HCT116 (cell line): ENCODE measurements at regions not wholly inside any gene's neighbourhood (a gene's known extent, or its start where the extent isn't known, plus 50 kb on each side); places are given as distances from the start of the nearest gene placed in this dataset.

Source experiments
- ATAC-seq: fragments of 200-7000 bp; cut with Tn5 transposase; 2 replicates; pipeline ENCODE4 v1.9.1; 2020; ENCODE audit warnings: mild to moderate bottlenecking, moderate library complexity
- BruUV-seq: library from RNA; stranded (reverse); fragments of 400-500 nt; replicated peaks from 2 replicates; lab custom pipeline; 2021; lab: Mats Ljungman, UMichigan
- CTCF ChIA-PET: fragments of 300-600 bp; sonication (Branson Sonifier 250); formaldehyde crosslinking; loops from one replicate; lab custom pipeline; 2021; ENCODE audit warnings: antibody characterized with exemption; lab: Charles Lee
- POLR2A ChIA-PET: fragments of 300-600, 350-600 bp; sonication (Branson Sonifier 250); formaldehyde crosslinking; loops from one replicate; lab custom pipeline; 2021; ENCODE audit warnings: antibody characterized with exemption; lab: Charles Lee
- RAD21 ChIA-PET, 2 experiments: fragments of 300-600 bp; sonication (Branson Sonifier 250); formaldehyde crosslinking; loops; one replicate each; lab custom pipeline; 2023; ENCODE audit warnings: low total read pairs in 2 of 2; ENCODE audit not compliant: uncharacterized antibody in 2 of 2, unreplicated experiment in 2 of 2, low non-redundant PET in 1 of 2; lab: Charles Lee
- DNase-seq: peaks from one replicate; pipeline ENCODE4 v3.0.0-alpha.2; 2010; ENCODE audit warnings: low read depth, low spot score
- H2AFZ ChIP-seq: fragments of 200-600 bp; shearing (Covaris generic), sonication (generic); 2 replicates; pipeline ENCODE4 v1.6.1; 2017; ENCODE audit warnings: low read depth, mixed run types, mixed read lengths, antibody characterized with exemption, low read length; ENCODE audit not compliant: poor library complexity, severe bottlenecking
- H3K27ac ChIP-seq: 2 replicates; pipeline ENCODE4 v1.5.1; 2012; ENCODE audit warnings: low read depth, low read length
- H3K27me3 ChIP-seq: fragments of 200-600 bp; sonication (generic); 2 replicates; pipeline ENCODE4 v1.6.1; 2016; ENCODE audit warnings: mixed run types, low read length, mixed read lengths; ENCODE audit not compliant: insufficient read depth
- H3K36me3 ChIP-seq, 2 experiments: fragments of 200-500 bp in 1 of 2; fragments of 200-600 bp in 1 of 2; sonication (Bioruptor generic) in 1 of 2; sonication (generic) in 1 of 2; 2 replicates each; pipeline versions ENCODE4 v1.5.1 to v1.6.1; 2014 to 2016; ENCODE audit warnings: low read length in 2 of 2, inconsistent platforms in 1 of 2, mixed read lengths in 1 of 2, mixed run types in 1 of 2; ENCODE audit not compliant: insufficient read depth in 2 of 2, control insufficient read depth in 1 of 2
- H3K4me1 ChIP-seq, 2 experiments: fragments of 200-600 bp in 1 of 2; sonication (generic) in 1 of 2; 2 replicates each; pipeline versions ENCODE4 v1.5.1 to v1.6.1; 2012 to 2017; ENCODE audit warnings: low read length in 2 of 2, inconsistent platforms in 1 of 2, mild to moderate bottlenecking in 1 of 2, mixed read lengths in 1 of 2, mixed run types in 1 of 2, moderate library complexity in 1 of 2; ENCODE audit not compliant: insufficient read depth in 2 of 2, control insufficient read depth in 1 of 2
- H3K4me2 ChIP-seq: fragments of 200-600 bp; sonication (generic); 2 replicates; pipeline ENCODE4 v1.6.1; 2017; ENCODE audit warnings: mixed run types, low read length, mixed read lengths
- H3K4me3 ChIP-seq, 2 experiments: fragments of 200-600 bp in 1 of 2; sonication (generic) in 1 of 2; replicated peaks in 1 of 2; 2 replicates each; pipeline ENCODE4 v1.5.1; 2011 to 2016; ENCODE audit warnings: low read length in 2 of 2, control low read depth in 1 of 2, low read depth in 1 of 2, mild to moderate bottlenecking in 1 of 2, mixed read lengths in 1 of 2, mixed run types in 1 of 2
- H3K79me2 ChIP-seq: fragments of 200-600 bp; sonication (generic); 2 replicates; pipeline ENCODE4 v1.6.1; 2017; ENCODE audit warnings: mild to moderate bottlenecking, mixed run types, low read length, moderate library complexity, mixed read lengths; ENCODE audit not compliant: insufficient read depth
- H3K9ac ChIP-seq: fragments of 200-600 bp; sonication (generic); 2 replicates; pipeline ENCODE4 v1.6.1; 2016; ENCODE audit warnings: low read length, mixed read lengths
- H3K9me2 ChIP-seq: fragments of 200-600 bp; sonication (generic), shearing (Covaris generic); 2 replicates; pipeline ENCODE4 v1.6.1; 2017; ENCODE audit warnings: mixed run types, mild to moderate bottlenecking, moderate library complexity; ENCODE audit not compliant: insufficient read depth
- H3K9me3 ChIP-seq, 2 experiments: fragments of 200-500 bp in 1 of 2; fragments of 200-600 bp in 1 of 2; sonication (Bioruptor generic) in 1 of 2; sonication (generic) in 1 of 2; 2 replicates each; pipeline ENCODE4 v1.6.1; 2014 to 2017; ENCODE audit warnings: low read length in 2 of 2, mixed read lengths in 2 of 2, inconsistent platforms in 1 of 2, low read depth in 1 of 2, mild to moderate bottlenecking in 1 of 2, mixed run types in 1 of 2, moderate library complexity in 1 of 2; ENCODE audit not compliant: control insufficient read depth in 1 of 2, insufficient read depth in 1 of 2
- H4K20me1 ChIP-seq: fragments of 200-600 bp; sonication (generic), shearing (Covaris generic); 2 replicates; pipeline ENCODE4 v1.6.1; 2017; ENCODE audit warnings: mixed run types, mild to moderate bottlenecking, moderate library complexity; ENCODE audit not compliant: insufficient read depth
- CEBPB ChIP-seq: IDR thresholded peaks from 2 replicates; pipeline ENCODE4 v1.6.1; 2012; ENCODE audit warnings: low read depth
- ELF1 ChIP-seq: IDR thresholded peaks from 2 replicates; pipeline ENCODE4 v1.6.1; 2012; ENCODE audit warnings: low read depth, borderline replicate concordance
- JUND ChIP-seq: IDR thresholded peaks from 2 replicates; pipeline ENCODE4 v1.6.1; 2012
- POLR2A ChIP-seq: IDR thresholded peaks from 2 replicates; pipeline ENCODE4 v1.7.0; 2011; ENCODE audit warnings: borderline replicate concordance; ENCODE audit not compliant: insufficient read depth, insufficient read length; ENCODE audit errors: extremely low read depth
- RAD21 ChIP-seq: IDR thresholded peaks from 2 replicates; pipeline ENCODE4 v1.6.1; 2012; ENCODE audit warnings: low read depth, mild to moderate bottlenecking
- SIN3A ChIP-seq: IDR thresholded peaks from 2 replicates; pipeline ENCODE4 v1.6.1; 2012; ENCODE audit warnings: low read depth
- SP1 ChIP-seq: IDR thresholded peaks from 2 replicates; pipeline ENCODE4 v1.6.1; 2012; ENCODE audit warnings: low read depth
- TCF7L2 ChIP-seq: IDR thresholded peaks from 2 replicates; pipeline ENCODE4 v1.7.0; 2011; ENCODE audit warnings: borderline replicate concordance, inconsistent platforms; ENCODE audit not compliant: insufficient read depth, insufficient read length; ENCODE audit errors: extremely low read depth
- YY1 ChIP-seq: IDR thresholded peaks from 2 replicates; pipeline ENCODE4 v1.6.1; 2011; ENCODE audit warnings: low read length, low read depth, moderate library complexity, mild to moderate bottlenecking; ENCODE audit not compliant: insufficient replicate concordance; ENCODE audit errors: extremely low read depth
- intact Hi-C: fragments of 100-400 bp; cut with micrococcal nuclease; formaldehyde crosslinking; loops from 2 replicates; pipeline ENCODE4 v1.10.0; 2022
- TF ChIP-seq, protein P1 (sequence below): IDR thresholded peaks from 2 replicates; pipeline ENCODE4 v1.6.1; 2011; ENCODE audit warnings: mild to moderate bottlenecking, low read length, moderate library complexity; ENCODE audit not compliant: insufficient replicate concordance; ENCODE audit errors: extremely low read depth
- TF ChIP-seq, protein P2 (sequence below), 3 experiments: fragments of 200-600 bp in 1 of 3; sonication (generic) in 1 of 3; IDR thresholded peaks in 2 of 3; conservative IDR thresholded peaks in 1 of 3; 2 replicates each; pipeline ENCODE4 v1.5.1; 2012 to 2017; ENCODE audit warnings: low read depth in 2 of 3, low read length in 2 of 3, antibody characterized with exemption in 1 of 3, borderline replicate concordance in 1 of 3, control low read depth in 1 of 3, mild to moderate bottlenecking in 1 of 3, mixed read lengths in 1 of 3, mixed run types in 1 of 3, moderate library complexity in 1 of 3; ENCODE audit not compliant: insufficient read depth in 1 of 3

- ChIA-PET CTCF (no interaction called here), RAD21 (no interaction called here)
- no peak for ATAC-seq
Measured at GRCh38 chr5:93297116-93297515, 283.9 kb downstream of the NR2F1-AS1 start.

DNA sequence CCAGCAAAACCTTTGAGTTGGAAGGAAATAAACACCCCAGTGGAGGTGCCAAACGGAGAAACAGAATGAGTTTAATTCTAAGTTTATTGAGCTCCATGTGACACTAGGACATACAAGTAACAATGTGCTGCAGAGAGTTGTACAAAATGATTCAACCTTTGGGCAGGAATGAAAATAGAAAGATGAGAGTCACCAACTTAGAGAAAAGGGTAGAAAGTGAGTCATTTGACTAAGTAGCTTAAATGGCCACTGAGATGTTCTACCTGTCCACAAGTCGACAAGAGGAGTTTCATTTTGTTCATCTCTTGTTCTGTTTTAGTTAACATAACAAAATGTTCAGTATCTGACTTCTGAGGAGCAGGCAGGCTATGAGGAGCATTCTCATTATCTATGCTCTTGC lies 284.7 kb downstream of the NR2F1-AS1 start:
- RAD21 ChIA-PET = no interaction called here
- no peak overlapping the region for H2AFZ ChIP-seq
- no peaks in the 10 kb centered on the region for H3K79me2 ChIP-seq
- no peaks in the 10 kb centered on the region for H3K9me3 ChIP-seq
- CTCF ChIA-PET = no interaction called here
- no peak for DNase-seq
- H3K4me2 ChIP-seq = no peak overlapping the region
- BruUV-seq = no TSS peak
- H3K27me3 ChIP-seq = no peaks in the 10 kb centered on the region
- no peaks in the 10 kb centered on the region for H3K36me3 ChIP-seq
- POLR2A ChIA-PET = no interaction called here
- intact Hi-C loops = no loop called here
- no peak overlapping the region for H3K4me3 ChIP-seq
- H3K9me2 ChIP-seq = no peaks in the 10 kb centered on the region
- no peak for ATAC-seq
- no peak overlapping the region for H3K9ac ChIP-seq
- H3K4me1 ChIP-seq = peaks cover 9 to 19% of the 10 kb centered on the region in 2 experiments
- H3K27ac ChIP-seq = no peak overlapping the region
- no peaks in the 10 kb centered on the region for H4K20me1 ChIP-seq
- TF ChIP-seq CEBPB (no peak), TCF7L2 (no peak), POLR2A (no peak), ELF1 (no peak), JUND (no peak), YY1 (no peak), SIN3A (no peak), RAD21 (no peak)
- TF ChIP-seq, protein P1, sequence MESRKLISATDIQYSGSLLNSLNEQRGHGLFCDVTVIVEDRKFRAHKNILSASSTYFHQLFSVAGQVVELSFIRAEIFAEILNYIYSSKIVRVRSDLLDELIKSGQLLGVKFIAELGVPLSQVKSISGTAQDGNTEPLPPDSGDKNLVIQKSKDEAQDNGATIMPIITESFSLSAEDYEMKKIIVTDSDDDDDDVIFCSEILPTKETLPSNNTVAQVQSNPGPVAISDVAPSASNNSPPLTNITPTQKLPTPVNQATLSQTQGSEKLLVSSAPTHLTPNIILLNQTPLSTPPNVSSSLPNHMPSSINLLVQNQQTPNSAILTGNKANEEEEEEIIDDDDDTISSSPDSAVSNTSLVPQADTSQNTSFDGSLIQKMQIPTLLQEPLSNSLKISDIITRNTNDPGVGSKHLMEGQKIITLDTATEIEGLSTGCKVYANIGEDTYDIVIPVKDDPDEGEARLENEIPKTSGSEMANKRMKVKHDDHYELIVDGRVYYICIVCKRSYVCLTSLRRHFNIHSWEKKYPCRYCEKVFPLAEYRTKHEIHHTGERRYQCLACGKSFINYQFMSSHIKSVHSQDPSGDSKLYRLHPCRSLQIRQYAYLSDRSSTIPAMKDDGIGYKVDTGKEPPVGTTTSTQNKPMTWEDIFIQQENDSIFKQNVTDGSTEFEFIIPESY = no peak
- TF ChIP-seq, protein P2, sequence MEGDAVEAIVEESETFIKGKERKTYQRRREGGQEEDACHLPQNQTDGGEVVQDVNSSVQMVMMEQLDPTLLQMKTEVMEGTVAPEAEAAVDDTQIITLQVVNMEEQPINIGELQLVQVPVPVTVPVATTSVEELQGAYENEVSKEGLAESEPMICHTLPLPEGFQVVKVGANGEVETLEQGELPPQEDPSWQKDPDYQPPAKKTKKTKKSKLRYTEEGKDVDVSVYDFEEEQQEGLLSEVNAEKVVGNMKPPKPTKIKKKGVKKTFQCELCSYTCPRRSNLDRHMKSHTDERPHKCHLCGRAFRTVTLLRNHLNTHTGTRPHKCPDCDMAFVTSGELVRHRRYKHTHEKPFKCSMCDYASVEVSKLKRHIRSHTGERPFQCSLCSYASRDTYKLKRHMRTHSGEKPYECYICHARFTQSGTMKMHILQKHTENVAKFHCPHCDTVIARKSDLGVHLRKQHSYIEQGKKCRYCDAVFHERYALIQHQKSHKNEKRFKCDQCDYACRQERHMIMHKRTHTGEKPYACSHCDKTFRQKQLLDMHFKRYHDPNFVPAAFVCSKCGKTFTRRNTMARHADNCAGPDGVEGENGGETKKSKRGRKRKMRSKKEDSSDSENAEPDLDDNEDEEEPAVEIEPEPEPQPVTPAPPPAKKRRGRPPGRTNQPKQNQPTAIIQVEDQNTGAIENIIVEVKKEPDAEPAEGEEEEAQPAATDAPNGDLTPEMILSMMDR (IDR thresholded peaks at IDR 0.05 in 2 of 3, conservative IDR thresholded peaks at IDR 0.05 in 1 of 3; ENCODE audit: borderline replicate concordance in 1 of 3, insufficient read depth in 1 of 3, low read depth in 2 of 3, low read length in 2 of 3) = no peak

More at GRCh38 chr5:93297116-93297515, 283.9 kb downstream of the NR2F1-AS1 start:
- Histone ChIP-seq H3K27me3 (no peaks in the 10 kb centered on the region), H3K4me3 (no peak overlapping the region), H2AFZ (peak overlapping the region; percentile 72), H3K9me3 (no peaks in the 10 kb centered on the region), H4K20me1 (no peaks in the 10 kb centered on the region), H3K9me2 (no peaks in the 10 kb centered on the region), H3K4me2 (no peak overlapping the region), H3K4me1 (peaks cover 9 to 22% of the 10 kb centered on the region in 2 experiments), H3K36me3 (no peaks in the 10 kb centered on the region), H3K27ac (no peak overlapping the region), H3K9ac (no peak overlapping the region), H3K79me2 (no peaks in the 10 kb centered on the region)
- POLR2A ChIA-PET = no interaction called here
- intact Hi-C loops = no loop called here
- TF ChIP-seq ELF1 (no peak), SIN3A (no peak), SP1 (no peak)
- TF ChIP-seq, protein P1 = no peak
- no TSS peak for BruUV-seq
- DNase-seq = no peak
